GM12891 (cell line): ENCODE measurements at regions not wholly inside any gene's neighbourhood (a gene's known extent, or its start where the extent isn't known, plus 50 kb on each side); places are given as distances from the start of the nearest gene placed in this dataset.

Source experiments
- POLR2A ChIP-seq: IDR thresholded peaks from 2 replicates; pipeline ENCODE4 v1.6.1; 2011; ENCODE audit warnings: low read depth, low read length, control low read depth
- POLR2AphosphoS5 ChIP-seq: IDR thresholded peaks from 2 replicates; pipeline ENCODE4 v1.6.1; 2011; ENCODE audit warnings: low read depth, low read length, control low read depth
- TAF1 ChIP-seq: IDR thresholded peaks from 2 replicates; pipeline ENCODE4 v1.6.1; 2011; ENCODE audit warnings: low read depth, low read length, control low read depth

GRCh38 chr2:40037303-40037702 is 258.2 kb upstream of the THUMPD2 start:
- TF ChIP-seq POLR2AphosphoS5 (no peak), POLR2A (no peak), TAF1 (no peak)
